Stimulated activated naive CD8-positive, alpha-beta T cell treated with anti-CD3 and anti-CD28 coated beads, Interleukin-15, amount 100 ng/mL, for 72 hours (primary cell): ENCODE measurements at regions not wholly inside any gene's neighbourhood (a gene's known extent, or its start where the extent isn't known, plus 50 kb on each side); places are given as distances from the start of the nearest gene placed in this dataset.
"Not testable (repeated sequence)": the region's sequence is repeated elsewhere in the genome, so short reads cannot be mapped to it uniquely, and the experiment has no call there.

Experiments used
- ATAC-seq: fragments of 150-1000 bp; cut with Tn5 transposase; 2 replicates; pipeline ENCODE4 v1.10.0; 2021; ENCODE audit warnings: mild to moderate bottlenecking, moderate library complexity
- DNase-seq, 2 donors: peaks; one replicate each; pipeline ENCODE4 v3.0.0; 2021 to 2022
- H3K27ac Mint-ChIP-seq, 2 donors: one replicate each; pipeline ENCODE4 v1.8.0; 2022; ENCODE audit warnings: mild to moderate bottlenecking in 2 of 2, mixed read lengths in 2 of 2, moderate library complexity in 2 of 2
- H3K27me3 Mint-ChIP-seq: one replicate; pipeline ENCODE4 v1.8.0; 2022; ENCODE audit warnings: mixed read lengths
- H3K4me1 Mint-ChIP-seq: one replicate; pipeline ENCODE4 v1.8.0; 2022; ENCODE audit warnings: mild to moderate bottlenecking, mixed read lengths
- H3K4me3 Mint-ChIP-seq, 2 donors: one replicate each; pipeline ENCODE4 v1.8.0; 2022; ENCODE audit warnings: mild to moderate bottlenecking in 2 of 2, mixed read lengths in 2 of 2, moderate library complexity in 1 of 2
- H3K9me3 Mint-ChIP-seq, 2 donors: one replicate each; pipeline ENCODE4 v1.8.0; 2022; ENCODE audit warnings: mixed read lengths in 2 of 2

DNA sequence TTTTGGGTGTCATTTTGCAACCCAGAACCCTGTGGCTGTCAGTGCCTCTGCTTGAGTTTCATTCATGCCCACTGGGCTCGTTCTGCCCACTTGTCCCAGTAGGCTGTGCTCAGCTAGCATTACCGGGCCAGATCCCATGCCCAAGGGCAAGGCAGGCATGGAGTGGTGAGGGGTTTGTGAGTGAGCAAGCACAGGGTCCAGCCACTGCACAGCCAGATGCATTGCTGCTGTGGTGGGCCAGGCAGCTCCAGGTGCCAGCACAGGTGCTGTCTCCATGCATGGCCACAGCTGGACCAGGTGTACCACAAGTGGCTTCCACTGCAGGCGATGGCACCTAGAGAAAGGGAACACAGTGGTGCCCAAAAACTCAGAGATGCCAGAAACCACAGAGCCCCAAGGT is 1671.2 kb downstream of the OLFM4 start:
- H3K4me3 Mint-ChIP-seq: no peak overlapping the region
- DNase-seq (no peak), ATAC-seq (no peak)
- H3K27ac Mint-ChIP-seq: no peak overlapping the region
- no peaks in the 10 kb centered on the region for H3K27me3 Mint-ChIP-seq
- no peaks in the 10 kb centered on the region for H3K4me1 Mint-ChIP-seq
- H3K9me3 Mint-ChIP-seq: peaks cover 3 to 18% of the 10 kb centered on the region in 2 donors

- Mint-ChIP-seq H3K4me3 (no peak overlapping the region), H3K9me3 (peaks cover 0 to 21% of the 10 kb centered on the region in 2 donors), H3K27ac (no peak overlapping the region), H3K4me1 (no peaks in the 10 kb centered on the region), H3K27me3 (no peaks in the 10 kb centered on the region)
- ATAC-seq (no peak), DNase-seq (no peak)
Measured at GRCh38 chr13:54705738-54706137, 1677.1 kb downstream of the OLFM4 start.

GRCh38 chr13:54706336-54706735 is 1677.7 kb downstream of the OLFM4 start:
- DNase-seq: no peak
- Mint-ChIP-seq H3K27ac (no peak overlapping the region), H3K4me3 (no peak overlapping the region)

DNA sequence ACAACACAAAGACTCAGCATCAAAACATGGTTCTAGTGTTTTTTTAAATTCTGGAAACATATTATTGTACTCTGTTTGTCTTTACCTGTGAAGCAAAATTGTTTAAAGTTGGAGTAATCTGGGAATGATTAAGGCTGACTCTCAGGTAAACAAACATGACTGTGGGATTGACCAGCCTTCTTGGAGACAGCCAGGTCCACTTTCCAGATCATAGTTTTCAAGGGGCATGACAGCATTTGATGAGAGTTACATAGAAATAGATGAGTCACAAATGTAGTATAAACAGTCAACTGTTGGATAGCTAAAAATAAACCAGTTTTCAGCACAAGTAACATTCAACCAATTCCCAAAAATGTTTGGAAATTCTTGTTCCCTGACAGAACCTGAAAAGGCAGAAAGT is 1680.9 kb downstream of the OLFM4 start:
- no peak overlapping the region for H3K4me3 Mint-ChIP-seq
- peaks cover 0 to 19% of the 10 kb centered on the region in 2 donors for H3K9me3 Mint-ChIP-seq
- ATAC-seq: no peak

More at GRCh38 chr13:54706336-54706735, 1677.7 kb downstream of the OLFM4 start:
- Mint-ChIP-seq H3K9me3 (peaks cover 0 to 15% of the 10 kb centered on the region in 2 donors), H3K27me3 (no peaks in the 10 kb centered on the region), H3K4me1 (no peaks in the 10 kb centered on the region)
- no peak for ATAC-seq

DNA sequence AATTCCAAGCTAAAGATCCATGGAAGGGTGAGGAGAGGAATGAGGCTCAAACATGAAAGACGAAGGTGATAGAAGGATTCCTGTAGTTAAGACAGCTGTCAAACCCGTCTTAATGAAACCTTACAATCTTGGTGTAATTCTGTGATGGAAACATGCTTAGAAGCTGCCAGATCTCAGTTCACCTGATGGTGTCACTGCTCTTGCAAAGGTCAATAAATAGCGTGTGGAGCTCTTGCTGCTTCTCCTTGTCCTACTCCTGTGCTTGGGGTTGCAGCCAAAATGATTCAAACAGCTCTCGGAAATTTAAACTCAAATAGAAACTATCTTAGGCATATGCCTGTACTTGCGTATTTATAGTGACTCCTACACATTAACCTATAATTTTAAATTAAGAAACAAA is 1705.0 kb downstream of the OLFM4 start:
- no peaks in the 10 kb centered on the region for H3K27me3 Mint-ChIP-seq
- peaks cover 27 to 42% of the 10 kb centered on the region in 2 donors for H3K9me3 Mint-ChIP-seq
- no peaks in the 10 kb centered on the region for H3K4me1 Mint-ChIP-seq
- H3K27ac Mint-ChIP-seq: no peak overlapping the region
- H3K4me3 Mint-ChIP-seq: no peak overlapping the region
- no peak for ATAC-seq
- no peak for DNase-seq

More for the DNA sequence above, 1680.9 kb downstream of the OLFM4 start:
- DNase-seq: no peak
- Mint-ChIP-seq H3K27ac (no peak overlapping the region), H3K27me3 (no peaks in the 10 kb centered on the region), H3K4me1 (no peaks in the 10 kb centered on the region)

DNA sequence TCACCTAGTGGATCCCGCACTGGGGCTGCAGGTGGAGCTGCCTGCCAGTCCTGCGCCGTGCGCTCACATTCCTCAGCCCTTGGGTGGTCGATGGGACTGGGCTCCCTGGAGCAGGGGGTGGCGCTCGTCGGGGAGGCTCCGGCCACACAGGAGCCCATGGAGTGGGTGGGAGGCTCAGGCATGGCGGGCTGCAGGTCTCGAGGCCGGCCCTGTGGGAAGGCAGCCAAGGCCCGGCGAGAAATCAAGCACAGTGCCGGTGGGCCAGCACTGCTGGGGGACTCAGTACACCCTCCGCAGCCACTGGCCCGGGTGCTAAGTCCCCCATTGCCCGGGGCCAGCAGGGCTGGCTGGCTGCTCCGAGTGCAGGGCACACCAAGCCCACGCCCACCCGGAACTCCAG is 1708.6 kb downstream of the OLFM4 start:
- not testable (repeated sequence) for H3K27ac Mint-ChIP-seq, ATAC-seq, H3K4me3 Mint-ChIP-seq, H3K4me1 Mint-ChIP-seq, DNase-seq, H3K27me3 Mint-ChIP-seq
- peaks cover 12 to 24% of the 10 kb centered on the region in 2 donors for H3K9me3 Mint-ChIP-seq

DNA sequence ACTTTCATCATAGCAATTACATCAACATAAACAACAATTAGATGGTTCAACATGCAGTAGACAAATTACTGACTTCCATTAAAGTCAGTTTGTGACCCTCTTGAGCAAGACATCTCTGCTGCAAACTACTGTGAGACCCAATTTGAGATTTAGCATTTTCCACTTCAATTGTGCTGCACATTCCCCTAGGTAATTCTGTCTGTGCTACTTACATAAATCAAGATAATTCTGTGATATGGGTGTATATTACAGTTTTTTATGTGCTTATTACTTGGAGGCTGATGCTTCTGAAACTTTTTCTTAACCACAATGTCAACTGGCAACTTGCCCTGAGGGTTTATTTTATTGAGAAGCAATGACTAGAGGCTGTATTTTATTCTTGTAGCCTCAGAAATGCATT is 1714.4 kb downstream of the OLFM4 start:
- Mint-ChIP-seq H3K4me3 (no peak overlapping the region), H3K27me3 (no peaks in the 10 kb centered on the region), H3K27ac (no peak overlapping the region), H3K9me3 (peaks cover 0 to 7% of the 10 kb centered on the region in 2 donors), H3K4me1 (no peaks in the 10 kb centered on the region)
- no peak for DNase-seq
- no peak for ATAC-seq

DNA sequence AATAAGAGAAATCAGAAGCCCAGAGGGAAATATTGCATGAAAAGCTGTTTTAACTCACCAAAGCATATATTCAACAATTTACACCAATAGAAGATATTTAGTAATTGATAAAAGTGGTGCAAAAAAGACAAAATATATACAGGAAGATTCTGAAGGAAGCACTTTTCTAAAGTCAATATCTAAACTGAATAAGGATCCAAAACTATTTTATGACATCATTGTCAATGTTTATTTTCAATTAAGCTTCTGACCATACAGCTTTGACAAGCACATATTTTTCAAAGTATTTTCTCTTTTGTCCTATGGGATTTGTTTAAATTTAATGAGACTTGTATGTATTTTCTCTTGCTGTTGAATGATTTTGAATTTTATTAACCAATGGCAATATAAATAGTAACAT is 1716.1 kb downstream of the OLFM4 start:
- H3K27ac Mint-ChIP-seq: no peak overlapping the region
- ATAC-seq: no peak

DNA sequence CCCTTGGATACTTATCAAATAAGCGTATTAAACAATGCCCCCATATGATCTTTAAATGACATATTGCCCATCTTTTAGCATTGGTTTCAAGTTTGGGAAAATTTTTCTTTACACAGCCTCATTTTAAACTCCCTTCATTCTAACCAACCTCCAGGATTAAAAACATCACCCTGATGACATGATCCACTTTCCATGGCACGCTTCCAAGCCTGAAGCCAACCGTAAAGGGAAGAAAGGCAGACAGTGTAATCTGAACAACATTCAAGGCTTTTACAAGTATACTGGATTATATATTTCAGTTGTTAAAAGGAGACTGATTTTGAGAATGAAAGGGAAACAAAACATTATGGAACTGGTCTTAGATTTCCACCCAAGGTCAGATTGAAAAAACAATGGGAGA is 1721.9 kb downstream of the OLFM4 start:
- no peak for DNase-seq
- no peaks in the 10 kb centered on the region for H3K4me1 Mint-ChIP-seq
- H3K27me3 Mint-ChIP-seq: no peaks in the 10 kb centered on the region
- ATAC-seq: no peak
- no peak overlapping the region for H3K4me3 Mint-ChIP-seq
- H3K27ac Mint-ChIP-seq: no peak overlapping the region
- H3K9me3 Mint-ChIP-seq: peaks cover 0 to 7% of the 10 kb centered on the region in 2 donors

More for the DNA sequence above, 1716.1 kb downstream of the OLFM4 start:
- Mint-ChIP-seq H3K4me1 (no peaks in the 10 kb centered on the region), H3K9me3 (peaks cover 0 to 7% of the 10 kb centered on the region in 2 donors), H3K27me3 (no peaks in the 10 kb centered on the region), H3K4me3 (no peak overlapping the region)
- no peak for DNase-seq

- ATAC-seq: no peak
- Mint-ChIP-seq H3K27ac (no peak overlapping the region), H3K4me3 (no peak overlapping the region), H3K4me1 (no peaks in the 10 kb centered on the region), H3K9me3 (peaks cover 14 to 30% of the 10 kb centered on the region in 2 donors), H3K27me3 (no peaks in the 10 kb centered on the region)
- no peak for DNase-seq
Measured at GRCh38 chr13:54758795-54759194, 1730.2 kb downstream of the OLFM4 start.

GRCh38 chr13:54768214-54768613 is 1739.6 kb downstream of the OLFM4 start:
- H3K4me1 Mint-ChIP-seq: no peaks in the 10 kb centered on the region

GRCh38 chr13:54775501-54776191 is 1747.0 kb downstream of the OLFM4 start:
- no peaks in the 10 kb centered on the region for H3K4me1 Mint-ChIP-seq
- H3K27me3 Mint-ChIP-seq: no peaks in the 10 kb centered on the region
- no peak overlapping the region for H3K4me3 Mint-ChIP-seq
- peaks cover 10 to 13% of the 10 kb centered on the region in 2 donors for H3K9me3 Mint-ChIP-seq
- H3K27ac Mint-ChIP-seq: no peak overlapping the region
- ATAC-seq (no peak), DNase-seq (no peak)

More at GRCh38 chr13:54768214-54768613, 1739.6 kb downstream of the OLFM4 start:
- no peak overlapping the region for H3K27ac Mint-ChIP-seq
- H3K9me3 Mint-ChIP-seq: peaks cover 10 to 28% of the 10 kb centered on the region in 2 donors
- H3K27me3 Mint-ChIP-seq: no peaks in the 10 kb centered on the region
- DNase-seq (no peak), ATAC-seq (no peak)
- H3K4me3 Mint-ChIP-seq: no peak overlapping the region

GRCh38 chr13:54787754-54788153 is 1759.1 kb downstream of the OLFM4 start:
- no peak overlapping the region for H3K4me3 Mint-ChIP-seq
- H3K9me3 Mint-ChIP-seq: peaks cover 9 to 10% of the 10 kb centered on the region in 2 donors
- no peak for ATAC-seq

DNA sequence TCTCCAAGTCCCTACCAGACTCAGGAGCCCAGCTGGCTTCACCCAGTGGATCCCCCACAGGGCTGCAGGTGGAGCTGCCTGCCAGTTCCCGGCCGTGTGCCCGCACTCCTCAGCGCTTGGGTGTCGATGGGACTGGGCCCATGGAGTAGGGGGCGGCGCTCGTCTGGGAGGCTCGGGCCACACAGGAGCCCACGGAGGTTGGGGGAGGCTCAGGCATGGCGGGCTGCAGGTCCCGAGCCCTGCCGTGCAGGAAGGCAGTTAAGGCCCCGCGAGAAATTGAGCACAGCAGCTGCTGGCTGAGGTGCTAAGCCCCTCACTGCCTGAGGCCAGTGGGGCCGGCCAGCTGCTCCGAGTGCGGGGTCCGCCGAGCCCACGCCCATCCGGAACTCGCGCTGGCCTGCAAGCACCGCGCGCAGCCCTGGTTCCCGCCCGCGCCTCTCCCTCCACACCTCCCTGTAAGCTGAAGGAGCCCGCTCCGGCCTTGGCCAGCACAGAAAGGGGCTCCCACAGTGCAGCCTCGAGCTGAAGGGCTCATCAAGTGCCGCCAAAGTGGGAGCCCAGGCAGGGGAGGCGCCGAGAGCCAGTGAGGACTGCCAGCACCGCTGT is 1771.1 kb downstream of the OLFM4 start:
- H3K27me3 Mint-ChIP-seq: no peaks in the 10 kb centered on the region
- DNase-seq (no peak), ATAC-seq (no peak)
- peaks cover 6 to 17% of the 10 kb centered on the region in 2 donors for H3K9me3 Mint-ChIP-seq
- no peaks in the 10 kb centered on the region for H3K4me1 Mint-ChIP-seq
- H3K4me3 Mint-ChIP-seq: no peak overlapping the region
- H3K27ac Mint-ChIP-seq: no peak overlapping the region

More at GRCh38 chr13:54787754-54788153, 1759.1 kb downstream of the OLFM4 start:
- no peaks in the 10 kb centered on the region for H3K27me3 Mint-ChIP-seq
- no peak for DNase-seq
- H3K4me1 Mint-ChIP-seq: no peaks in the 10 kb centered on the region
- H3K27ac Mint-ChIP-seq: no peak overlapping the region

DNA sequence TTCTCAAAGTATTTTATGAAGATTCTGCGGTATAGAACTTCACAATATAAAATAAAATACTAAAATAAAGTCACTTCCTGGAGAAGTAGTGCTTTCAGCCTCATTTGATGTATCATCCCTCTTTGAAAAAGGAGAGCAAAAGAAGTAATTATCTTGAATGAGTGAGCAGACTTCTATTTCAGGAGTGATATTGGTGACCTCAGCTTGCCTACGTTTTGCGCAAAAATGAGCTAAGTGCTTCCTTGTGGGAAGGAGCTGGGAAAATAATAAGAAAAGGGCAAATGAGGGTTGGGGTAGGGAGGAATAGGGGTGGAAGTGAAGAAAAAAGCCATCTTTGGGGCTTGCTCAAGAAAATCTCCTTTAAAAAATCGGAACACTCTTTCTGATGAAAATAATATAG is 1773.6 kb downstream of the OLFM4 start:
- ATAC-seq: no peak
- H3K4me3 Mint-ChIP-seq: no peak overlapping the region
- no peaks in the 10 kb centered on the region for H3K27me3 Mint-ChIP-seq
- no peaks in the 10 kb centered on the region for H3K4me1 Mint-ChIP-seq
- no peak overlapping the region for H3K27ac Mint-ChIP-seq
- H3K9me3 Mint-ChIP-seq: peaks cover 6 to 21% of the 10 kb centered on the region in 2 donors
- DNase-seq: no peak

- H3K4me1 Mint-ChIP-seq: no peaks in the 10 kb centered on the region
- DNase-seq (no peak), ATAC-seq (no peak)
- no peaks in the 10 kb centered on the region for H3K27me3 Mint-ChIP-seq
- H3K9me3 Mint-ChIP-seq: peaks cover 6 to 16% of the 10 kb centered on the region in 2 donors
- H3K27ac Mint-ChIP-seq: no peak overlapping the region
- H3K4me3 Mint-ChIP-seq: no peak overlapping the region
Measured at GRCh38 chr13:54805743-54806142, 1777.1 kb downstream of the OLFM4 start.
